Testis (tissue), 2 donors: ENCODE measurements at regions not wholly inside any gene's neighbourhood (a gene's known extent, or its start where the extent isn't known, plus 50 kb on each side); places are given as distances from the start of the nearest gene placed in this dataset.

Source experiments
- DNase-seq: peaks from one replicate; pipeline ENCODE4 v3.0.0-alpha.2; 2019
- H3K27ac ChIP-seq, 2 donors: fragments of 200-600 bp; sonication (generic); one replicate each; pipeline ENCODE4 v1.5.1; 2019
- H3K27me3 ChIP-seq: fragments of 200-600 bp; sonication (generic); one replicate; pipeline ENCODE4 v1.5.1; 2019
- H3K36me3 ChIP-seq: fragments of 200-600 bp; sonication (generic); one replicate; pipeline ENCODE4 v1.5.1; 2017; ENCODE audit warnings: low read depth; ENCODE audit errors: missing control alignments
- H3K4me1 ChIP-seq: fragments of 200-600 bp; sonication (generic); one replicate; pipeline ENCODE4 v1.5.1; 2019
- H3K4me3 ChIP-seq, 2 donors: fragments of 200-600 bp; sonication (generic); one replicate each; pipeline ENCODE4 v1.5.1; 2017 to 2019
- H3K9me3 ChIP-seq: fragments of 200-600 bp; sonication (generic); one replicate; pipeline ENCODE4 v1.5.1; 2017
- CTCF ChIP-seq, 3 experiments: fragments of 450-650 bp in 2 of 3; fragments of 200-600 bp in 1 of 3; sonication (generic) in 1 of 3; IDR thresholded peaks; one replicate each; pipeline ENCODE4 v1.5.1; 2016 to 2019; ENCODE audit warnings: antibody characterized with exemption in 3 of 3, mild to moderate bottlenecking in 2 of 3, moderate library complexity in 1 of 3
- POLR2A ChIP-seq: fragments of 450-650 bp; IDR thresholded peaks from one replicate; pipeline ENCODE4 v1.6.1; 2017; ENCODE audit warnings: antibody characterized with exemption, mild to moderate bottlenecking, moderate library complexity
- WGBS, 2 donors: methylation state at CpG; one replicate each; pipeline ENCODE4 v1.1.5; 2018; 5-methylcytosine and 5-hydroxymethylcytosine counted together
- intact Hi-C: fragments of 100-400 bp; cut with DNase I; formaldehyde crosslinking; loops from one replicate; pipeline ENCODE4 v1.15.1; 2023; ENCODE audit warnings: low total_unique reads

GRCh38 chr16:76023835-76024234, 253.4 kb upstream of the CNTNAP4 start:
- no peaks in the 10 kb centered on the region for H3K27me3 ChIP-seq
- no peaks in the 10 kb centered on the region for H3K9me3 ChIP-seq
- no peaks in the 10 kb centered on the region for H3K4me1 ChIP-seq
- DNase-seq, result no peak
- no peak for TF ChIP-seq POLR2A
- TF ChIP-seq CTCF (IDR thresholded peaks at IDR 0.05), result no peak
- no peak overlapping the region for H3K4me3 ChIP-seq
- H3K27ac ChIP-seq, result no peak overlapping the region
- intact Hi-C loops, result no loop called here
- WGBS, 2 donors, result 81 to 92% methylated on average over 2 of the region's 2 CpGs
- no peaks in the 10 kb centered on the region for H3K36me3 ChIP-seq

GRCh38 chr16:76035689-76036088, 241.5 kb upstream of the CNTNAP4 start:
- Histone ChIP-seq H3K4me3 (no peak overlapping the region), H3K9me3 (no peaks in the 10 kb centered on the region), H3K27me3 (no peaks in the 10 kb centered on the region), H3K27ac (no peak overlapping the region), H3K36me3 (no peaks in the 10 kb centered on the region), H3K4me1 (no peaks in the 10 kb centered on the region)
- TF ChIP-seq CTCF (IDR thresholded peaks at IDR 0.05) (no peak), POLR2A (no peak)
- 48 to 51% methylated on average over 2 of the region's 2 CpGs for WGBS, 2 donors
- intact Hi-C loops, result no loop called here
- no peak for DNase-seq

- no peak overlapping the region for H3K4me3 ChIP-seq
- no peak overlapping the region for H3K27ac ChIP-seq
- H3K27me3 ChIP-seq, result no peaks in the 10 kb centered on the region
- TF ChIP-seq CTCF (IDR thresholded peaks at IDR 0.05) (no peak), POLR2A (no peak)
- 79 to 91% methylated on average over 1 of the region's 1 CpG for WGBS, 2 donors
- intact Hi-C loops, result no loop called here
- no peak for DNase-seq
- H3K9me3 ChIP-seq, result no peaks in the 10 kb centered on the region
- no peaks in the 10 kb centered on the region for H3K4me1 ChIP-seq
- no peaks in the 10 kb centered on the region for H3K36me3 ChIP-seq
These were observed 239.1 kb upstream of the CNTNAP4 start for GRCh38 chr16:76038097-76038496.

GRCh38 chr16:76052725-76053124, 224.5 kb upstream of the CNTNAP4 start:
- DNase-seq, result no peak
- Histone ChIP-seq H3K27me3 (no peaks in the 10 kb centered on the region), H3K27ac (no peak overlapping the region), H3K36me3 (no peaks in the 10 kb centered on the region), H3K9me3 (no peaks in the 10 kb centered on the region), H3K4me3 (no peak overlapping the region), H3K4me1 (no peaks in the 10 kb centered on the region)
- 85 to 92% methylated on average over 2 of the region's 2 CpGs for WGBS, 2 donors
- intact Hi-C loops, result no loop called here
- TF ChIP-seq CTCF (IDR thresholded peaks at IDR 0.05) (no peak), POLR2A (no peak)

GRCh38 chr16:76059186-76059585, 218.0 kb upstream of the CNTNAP4 start:
- Histone ChIP-seq H3K36me3 (no peaks in the 10 kb centered on the region), H3K27ac (no peak overlapping the region), H3K4me3 (no peak overlapping the region), H3K27me3 (no peaks in the 10 kb centered on the region), H3K4me1 (no peaks in the 10 kb centered on the region), H3K9me3 (no peaks in the 10 kb centered on the region)
- intact Hi-C loops, result no loop called here
- whole genome bisulfite sequencing, 2 donors, result 81 to 88% methylated on average over 3 of the region's 3 CpGs
- no peak for TF ChIP-seq POLR2A
- TF ChIP-seq CTCF (IDR thresholded peaks at IDR 0.05), result no peak
- no peak for DNase-seq
